NT2/D1 (cell line): ENCODE measurements at regions not wholly inside any gene's neighbourhood (a gene's known extent, or its start where the extent isn't known, plus 50 kb on each side); places are given as distances from the start of the nearest gene placed in this dataset.

Experiments
- SUZ12 ChIP-seq: IDR thresholded peaks from 2 replicates; pipeline ENCODE4 v1.6.1; 2011; ENCODE audit not compliant: insufficient read length, insufficient read depth; ENCODE audit errors: extremely low read depth
- ZNF274 ChIP-seq: IDR thresholded peaks from 2 replicates; pipeline ENCODE4 v1.6.1; 2011; ENCODE audit warnings: mild to moderate bottlenecking, low read depth, low read length

DNA sequence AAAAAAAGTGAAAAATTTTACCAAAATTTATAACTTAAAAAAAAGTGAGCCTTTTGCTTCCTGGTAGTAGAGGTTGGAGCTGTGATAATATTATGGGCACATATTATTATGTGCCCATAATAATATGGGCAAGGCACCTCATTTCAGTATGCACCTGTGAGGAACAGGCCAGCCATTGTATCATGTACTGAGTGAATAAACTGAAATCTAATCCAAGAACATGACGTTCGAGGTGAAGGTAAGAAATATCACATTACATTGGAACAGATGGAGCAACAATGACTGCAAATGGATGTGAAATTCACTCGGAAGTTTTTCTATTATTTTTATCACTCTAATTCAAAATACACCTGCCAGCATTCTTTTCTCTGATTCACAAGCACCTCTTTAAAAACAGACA lies 216.0 kb downstream of the KLF6 start:
- TF ChIP-seq ZNF274 (no peak), SUZ12 (no peak)
